ENCODE measurements at regions not wholly inside any gene's neighbourhood (a gene's known extent, or its start where the extent isn't known, plus 50 kb on each side); places are given as distances from the start of the nearest gene placed in this dataset.

DNA sequence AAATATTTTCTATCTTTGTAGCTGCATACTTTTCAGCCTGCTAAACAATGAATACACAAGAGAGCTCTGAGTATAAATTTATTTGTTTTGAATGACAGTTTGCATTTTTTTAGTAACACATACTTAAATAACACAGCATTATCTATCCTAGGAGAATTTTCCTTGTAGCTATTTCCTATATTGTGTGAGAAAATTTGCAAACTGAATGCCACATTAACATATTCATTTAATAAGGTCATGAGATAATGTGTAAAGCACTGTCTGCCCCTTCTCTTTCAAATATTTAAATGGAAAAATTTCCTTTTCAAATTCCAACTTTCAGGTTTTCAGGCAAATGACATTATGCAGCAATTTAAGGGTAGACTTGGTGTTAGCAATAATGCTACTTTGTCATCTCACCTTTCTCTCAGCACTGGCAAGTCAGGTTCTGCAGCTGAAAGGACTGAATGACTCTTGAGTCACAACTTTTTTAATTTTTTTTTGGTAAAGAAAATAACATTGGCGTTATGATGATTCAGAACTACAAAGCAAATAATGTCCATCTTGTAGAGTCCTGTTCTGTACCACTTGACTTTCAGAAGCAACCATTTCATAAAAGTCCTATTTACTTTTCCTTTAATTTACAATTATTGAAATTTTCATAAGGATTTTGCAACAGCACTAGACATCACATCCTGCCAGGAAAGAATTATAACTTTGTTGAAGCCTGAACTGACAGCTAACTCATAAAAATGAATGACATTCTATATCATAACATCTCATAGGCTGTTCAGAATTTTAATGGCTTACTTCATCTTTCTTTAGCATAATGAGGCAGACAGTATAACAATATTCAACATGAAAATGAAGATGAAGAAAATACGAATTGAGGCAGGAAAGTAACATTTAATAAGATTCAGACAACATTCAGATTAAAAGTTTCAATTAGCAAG lies 681.6 kb upstream of the SEMA6D start (continued):
- TF ChIP-seq CHD4 (IDR thresholded peaks at IDR 0.05; ENCODE audit: borderline replicate concordance, low read length): no peak
- TF ChIP-seq, protein P1, sequence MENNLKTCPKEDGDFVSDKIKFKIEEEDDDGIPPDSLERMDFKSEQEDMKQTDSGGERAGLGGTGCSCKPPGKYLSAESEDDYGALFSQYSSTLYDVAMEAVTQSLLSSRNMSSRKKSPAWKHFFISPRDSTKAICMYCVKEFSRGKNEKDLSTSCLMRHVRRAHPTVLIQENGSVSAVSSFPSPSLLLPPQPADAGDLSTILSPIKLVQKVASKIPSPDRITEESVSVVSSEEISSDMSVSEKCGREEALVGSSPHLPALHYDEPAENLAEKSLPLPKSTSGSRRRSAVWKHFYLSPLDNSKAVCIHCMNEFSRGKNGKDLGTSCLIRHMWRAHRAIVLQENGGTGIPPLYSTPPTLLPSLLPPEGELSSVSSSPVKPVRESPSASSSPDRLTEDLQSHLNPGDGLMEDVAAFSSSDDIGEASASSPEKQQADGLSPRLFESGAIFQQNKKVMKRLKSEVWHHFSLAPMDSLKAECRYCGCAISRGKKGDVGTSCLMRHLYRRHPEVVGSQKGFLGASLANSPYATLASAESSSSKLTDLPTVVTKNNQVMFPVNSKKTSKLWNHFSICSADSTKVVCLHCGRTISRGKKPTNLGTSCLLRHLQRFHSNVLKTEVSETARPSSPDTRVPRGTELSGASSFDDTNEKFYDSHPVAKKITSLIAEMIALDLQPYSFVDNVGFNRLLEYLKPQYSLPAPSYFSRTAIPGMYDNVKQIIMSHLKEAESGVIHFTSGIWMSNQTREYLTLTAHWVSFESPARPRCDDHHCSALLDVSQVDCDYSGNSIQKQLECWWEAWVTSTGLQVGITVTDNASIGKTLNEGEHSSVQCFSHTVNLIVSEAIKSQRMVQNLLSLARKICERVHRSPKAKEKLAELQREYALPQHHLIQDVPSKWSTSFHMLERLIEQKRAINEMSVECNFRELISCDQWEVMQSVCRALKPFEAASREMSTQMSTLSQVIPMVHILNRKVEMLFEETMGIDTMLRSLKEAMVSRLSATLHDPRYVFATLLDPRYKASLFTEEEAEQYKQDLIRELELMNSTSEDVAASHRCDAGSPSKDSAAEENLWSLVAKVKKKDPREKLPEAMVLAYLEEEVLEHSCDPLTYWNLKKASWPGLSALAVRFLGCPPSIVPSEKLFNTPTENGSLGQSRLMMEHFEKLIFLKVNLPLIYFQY (CRISPR knock-in tag; IDR thresholded peaks at IDR 0.05; ENCODE audit: borderline replicate concordance): no peak
- no peak for TF ChIP-seq BRCA1 (CRISPR knock-in tag; IDR thresholded peaks at IDR 0.05)
- TF ChIP-seq ZNF839 (CRISPR knock-in tag; IDR thresholded peaks at IDR 0.05; ENCODE audit: borderline replicate concordance): no peak
- TF ChIP-seq SP1 (IDR thresholded peaks at IDR 0.05): no peak
- no peak for TF ChIP-seq SP1 (CRISPR knock-in tag; IDR thresholded peaks at IDR 0.05)
- TF ChIP-seq, protein P2, sequence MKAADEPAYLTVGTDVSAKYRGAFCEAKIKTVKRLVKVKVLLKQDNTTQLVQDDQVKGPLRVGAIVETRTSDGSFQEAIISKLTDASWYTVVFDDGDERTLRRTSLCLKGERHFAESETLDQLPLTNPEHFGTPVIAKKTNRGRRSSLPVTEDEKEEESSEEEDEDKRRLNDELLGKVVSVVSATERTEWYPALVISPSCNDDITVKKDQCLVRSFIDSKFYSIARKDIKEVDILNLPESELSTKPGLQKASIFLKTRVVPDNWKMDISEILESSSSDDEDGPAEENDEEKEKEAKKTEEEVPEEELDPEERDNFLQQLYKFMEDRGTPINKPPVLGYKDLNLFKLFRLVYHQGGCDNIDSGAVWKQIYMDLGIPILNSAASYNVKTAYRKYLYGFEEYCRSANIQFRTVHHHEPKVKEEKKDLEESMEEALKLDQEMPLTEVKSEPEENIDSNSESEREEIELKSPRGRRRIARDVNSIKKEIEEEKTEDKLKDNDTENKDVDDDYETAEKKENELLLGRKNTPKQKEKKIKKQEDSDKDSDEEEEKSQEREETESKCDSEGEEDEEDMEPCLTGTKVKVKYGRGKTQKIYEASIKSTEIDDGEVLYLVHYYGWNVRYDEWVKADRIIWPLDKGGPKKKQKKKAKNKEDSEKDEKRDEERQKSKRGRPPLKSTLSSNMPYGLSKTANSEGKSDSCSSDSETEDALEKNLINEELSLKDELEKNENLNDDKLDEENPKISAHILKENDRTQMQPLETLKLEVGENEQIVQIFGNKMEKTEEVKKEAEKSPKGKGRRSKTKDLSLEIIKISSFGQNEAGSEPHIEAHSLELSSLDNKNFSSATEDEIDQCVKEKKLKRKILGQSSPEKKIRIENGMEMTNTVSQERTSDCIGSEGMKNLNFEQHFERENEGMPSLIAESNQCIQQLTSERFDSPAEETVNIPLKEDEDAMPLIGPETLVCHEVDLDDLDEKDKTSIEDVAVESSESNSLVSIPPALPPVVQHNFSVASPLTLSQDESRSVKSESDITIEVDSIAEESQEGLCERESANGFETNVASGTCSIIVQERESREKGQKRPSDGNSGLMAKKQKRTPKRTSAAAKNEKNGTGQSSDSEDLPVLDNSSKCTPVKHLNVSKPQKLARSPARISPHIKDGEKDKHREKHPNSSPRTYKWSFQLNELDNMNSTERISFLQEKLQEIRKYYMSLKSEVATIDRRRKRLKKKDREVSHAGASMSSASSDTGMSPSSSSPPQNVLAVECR (CRISPR knock-in tag; IDR thresholded peaks at IDR 0.05; ENCODE audit: borderline replicate concordance): no peak
- TF ChIP-seq, protein P3, sequence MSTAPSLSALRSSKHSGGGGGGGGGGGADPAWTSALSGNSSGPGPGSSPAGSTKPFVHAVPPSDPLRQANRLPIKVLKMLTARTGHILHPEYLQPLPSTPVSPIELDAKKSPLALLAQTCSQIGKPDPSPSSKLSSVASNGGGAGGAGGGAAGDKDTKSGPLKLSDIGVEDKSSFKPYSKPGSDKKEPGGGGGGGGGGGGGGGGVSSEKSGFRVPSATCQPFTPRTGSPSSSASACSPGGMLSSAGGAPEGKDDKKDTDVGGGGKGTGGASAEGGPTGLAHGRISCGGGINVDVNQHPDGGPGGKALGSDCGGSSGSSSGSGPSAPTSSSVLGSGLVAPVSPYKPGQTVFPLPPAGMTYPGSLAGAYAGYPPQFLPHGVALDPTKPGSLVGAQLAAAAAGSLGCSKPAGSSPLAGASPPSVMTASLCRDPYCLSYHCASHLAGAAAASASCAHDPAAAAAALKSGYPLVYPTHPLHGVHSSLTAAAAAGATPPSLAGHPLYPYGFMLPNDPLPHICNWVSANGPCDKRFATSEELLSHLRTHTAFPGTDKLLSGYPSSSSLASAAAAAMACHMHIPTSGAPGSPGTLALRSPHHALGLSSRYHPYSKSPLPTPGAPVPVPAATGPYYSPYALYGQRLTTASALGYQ (CRISPR knock-in tag; IDR thresholded peaks at IDR 0.05): no peak
- TF ChIP-seq, protein P4, sequence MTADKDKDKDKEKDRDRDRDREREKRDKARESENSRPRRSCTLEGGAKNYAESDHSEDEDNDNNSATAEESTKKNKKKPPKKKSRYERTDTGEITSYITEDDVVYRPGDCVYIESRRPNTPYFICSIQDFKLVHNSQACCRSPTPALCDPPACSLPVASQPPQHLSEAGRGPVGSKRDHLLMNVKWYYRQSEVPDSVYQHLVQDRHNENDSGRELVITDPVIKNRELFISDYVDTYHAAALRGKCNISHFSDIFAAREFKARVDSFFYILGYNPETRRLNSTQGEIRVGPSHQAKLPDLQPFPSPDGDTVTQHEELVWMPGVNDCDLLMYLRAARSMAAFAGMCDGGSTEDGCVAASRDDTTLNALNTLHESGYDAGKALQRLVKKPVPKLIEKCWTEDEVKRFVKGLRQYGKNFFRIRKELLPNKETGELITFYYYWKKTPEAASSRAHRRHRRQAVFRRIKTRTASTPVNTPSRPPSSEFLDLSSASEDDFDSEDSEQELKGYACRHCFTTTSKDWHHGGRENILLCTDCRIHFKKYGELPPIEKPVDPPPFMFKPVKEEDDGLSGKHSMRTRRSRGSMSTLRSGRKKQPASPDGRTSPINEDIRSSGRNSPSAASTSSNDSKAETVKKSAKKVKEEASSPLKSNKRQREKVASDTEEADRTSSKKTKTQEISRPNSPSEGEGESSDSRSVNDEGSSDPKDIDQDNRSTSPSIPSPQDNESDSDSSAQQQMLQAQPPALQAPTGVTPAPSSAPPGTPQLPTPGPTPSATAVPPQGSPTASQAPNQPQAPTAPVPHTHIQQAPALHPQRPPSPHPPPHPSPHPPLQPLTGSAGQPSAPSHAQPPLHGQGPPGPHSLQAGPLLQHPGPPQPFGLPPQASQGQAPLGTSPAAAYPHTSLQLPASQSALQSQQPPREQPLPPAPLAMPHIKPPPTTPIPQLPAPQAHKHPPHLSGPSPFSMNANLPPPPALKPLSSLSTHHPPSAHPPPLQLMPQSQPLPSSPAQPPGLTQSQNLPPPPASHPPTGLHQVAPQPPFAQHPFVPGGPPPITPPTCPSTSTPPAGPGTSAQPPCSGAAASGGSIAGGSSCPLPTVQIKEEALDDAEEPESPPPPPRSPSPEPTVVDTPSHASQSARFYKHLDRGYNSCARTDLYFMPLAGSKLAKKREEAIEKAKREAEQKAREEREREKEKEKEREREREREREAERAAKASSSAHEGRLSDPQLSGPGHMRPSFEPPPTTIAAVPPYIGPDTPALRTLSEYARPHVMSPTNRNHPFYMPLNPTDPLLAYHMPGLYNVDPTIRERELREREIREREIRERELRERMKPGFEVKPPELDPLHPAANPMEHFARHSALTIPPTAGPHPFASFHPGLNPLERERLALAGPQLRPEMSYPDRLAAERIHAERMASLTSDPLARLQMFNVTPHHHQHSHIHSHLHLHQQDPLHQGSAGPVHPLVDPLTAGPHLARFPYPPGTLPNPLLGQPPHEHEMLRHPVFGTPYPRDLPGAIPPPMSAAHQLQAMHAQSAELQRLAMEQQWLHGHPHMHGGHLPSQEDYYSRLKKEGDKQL (CRISPR knock-in tag; IDR thresholded peaks at IDR 0.05; ENCODE audit: low read depth): no peak
